Fibroblast of lung (primary cell): ENCODE measurements at regions not wholly inside any gene's neighbourhood (a gene's known extent, or its start where the extent isn't known, plus 50 kb on each side); places are given as distances from the start of the nearest gene placed in this dataset.

Experiments
- DNase-seq, 2 donors: peaks; one replicate each; pipeline versions ENCODE4 v3.0.0 to v3.0.0-alpha.2; 2010; ENCODE audit warnings: low read depth in 2 of 2
- H2AFZ ChIP-seq: 2 replicates; pipeline ENCODE4 v1.5.1; 2012; ENCODE audit warnings: low read length, control low read depth, inconsistent platforms
- H3K27ac ChIP-seq: 2 replicates; pipeline ENCODE4 v1.5.1; 2011; ENCODE audit warnings: low read length, control low read depth; ENCODE audit not compliant: insufficient read depth
- H3K27me3 ChIP-seq: 2 replicates; pipeline ENCODE4 v1.5.1; 2011; ENCODE audit warnings: mild to moderate bottlenecking, low read length; ENCODE audit not compliant: control insufficient read depth, insufficient read depth
- H3K36me3 ChIP-seq: 2 replicates; pipeline ENCODE4 v1.5.1; 2011; ENCODE audit warnings: low read length; ENCODE audit not compliant: control insufficient read depth, insufficient read depth
- H3K4me1 ChIP-seq: 2 replicates; pipeline ENCODE4 v1.5.1; 2011; ENCODE audit warnings: low read length; ENCODE audit not compliant: control insufficient read depth, insufficient read depth; ENCODE audit errors: extremely low read depth
- H3K4me2 ChIP-seq: 2 replicates; pipeline ENCODE4 v1.5.1; 2011; ENCODE audit warnings: low read length, control low read depth; ENCODE audit not compliant: insufficient read depth; ENCODE audit errors: extremely low read depth
- H3K4me3 ChIP-seq, 4 experiments: fragments of 200-600 bp in 1 of 4; sonication (generic) in 1 of 4; replicated peaks in 1 of 4; 2 replicates each; pipeline ENCODE4 v1.5.1; 2011 to 2016; ENCODE audit warnings: low read length in 4 of 4, low read depth in 3 of 4, mild to moderate bottlenecking in 3 of 4, control low read depth in 2 of 4, inconsistent platforms in 1 of 4, mixed read lengths in 1 of 4; ENCODE audit not compliant: insufficient read depth in 1 of 4; ENCODE audit errors: control extremely low read depth in 1 of 4
- H3K79me2 ChIP-seq: 2 replicates; pipeline ENCODE4 v1.5.1; 2012; ENCODE audit warnings: mild to moderate bottlenecking, low read length, inconsistent platforms; ENCODE audit not compliant: control insufficient read depth, insufficient read depth
- H3K9ac ChIP-seq: 2 replicates; pipeline ENCODE4 v1.5.1; 2011; ENCODE audit warnings: mild to moderate bottlenecking, low read length, control low read depth; ENCODE audit not compliant: insufficient read depth
- H3K9me3 ChIP-seq: 2 replicates; pipeline ENCODE4 v1.5.1; 2012; ENCODE audit warnings: low read depth, low read length; ENCODE audit not compliant: control insufficient read depth, insufficient read depth
- H4K20me1 ChIP-seq: 2 replicates; pipeline ENCODE4 v1.5.1; 2011; ENCODE audit warnings: low read length; ENCODE audit not compliant: control insufficient read depth, insufficient read depth; ENCODE audit errors: extremely low read depth
- CTCF ChIP-seq, 2 donors: IDR thresholded peaks in 1 of 2; conservative IDR thresholded peaks in 1 of 2; 1 replicate in 1 of 2; 2 replicates in 1 of 2; pipeline ENCODE4 v1.5.1; 2011 to 2012; ENCODE audit warnings: low read length in 2 of 2, control low read depth in 1 of 2, inconsistent platforms in 1 of 2, low read depth in 1 of 2, mild to moderate bottlenecking in 1 of 2
- EZH2 ChIP-seq: IDR thresholded peaks from 2 replicates; pipeline ENCODE4 v1.5.1; 2012; ENCODE audit warnings: low read length, control low read depth, mild to moderate bottlenecking; ENCODE audit errors: missing control alignments

- Histone ChIP-seq H2AFZ (no peak overlapping the region), H3K36me3 (no peaks in the 10 kb centered on the region), H3K4me1 (no peaks in the 10 kb centered on the region), H3K4me3 (no peak overlapping the region), H3K79me2 (no peaks in the 10 kb centered on the region), H3K4me2 (no peak overlapping the region), H3K9me3 (no peaks in the 10 kb centered on the region), H3K27me3 (no peaks in the 10 kb centered on the region), H4K20me1 (no peaks in the 10 kb centered on the region), H3K9ac (no peak overlapping the region), H3K27ac (no peak overlapping the region)
- no peak for DNase-seq
- TF ChIP-seq CTCF (conservative IDR thresholded peaks at IDR 0.05 in 1 of 2, IDR thresholded peaks at IDR 0.05 in 1 of 2; ENCODE audit: low read depth in 1 of 2, low read length in 2 of 2) (no peak), EZH2 (no peak)
Measured at GRCh38 chr10:2543142-2543886, 524.0 kb upstream of the PFKP start.

GRCh38 chr10:2541176-2541575 is 526.2 kb upstream of the PFKP start:
- Histone ChIP-seq H2AFZ (no peak overlapping the region), H3K4me2 (no peak overlapping the region), H3K79me2 (no peaks in the 10 kb centered on the region), H4K20me1 (no peaks in the 10 kb centered on the region), H3K9me3 (no peaks in the 10 kb centered on the region), H3K4me3 (no peak overlapping the region), H3K4me1 (no peaks in the 10 kb centered on the region), H3K27ac (no peak overlapping the region), H3K9ac (no peak overlapping the region), H3K36me3 (no peaks in the 10 kb centered on the region), H3K27me3 (no peaks in the 10 kb centered on the region)
- no peak for TF ChIP-seq CTCF (conservative IDR thresholded peaks at IDR 0.05 in 1 of 2, IDR thresholded peaks at IDR 0.05 in 1 of 2; ENCODE audit: low read depth in 1 of 2, low read length in 2 of 2)
- DNase-seq, result no peak

GRCh38 chr10:2529945-2530344 is 537.4 kb upstream of the PFKP start:
- Histone ChIP-seq H3K36me3 (no peaks in the 10 kb centered on the region), H3K27ac (no peak overlapping the region), H3K4me2 (no peak overlapping the region), H3K4me1 (no peaks in the 10 kb centered on the region), H4K20me1 (no peaks in the 10 kb centered on the region), H2AFZ (no peak overlapping the region), H3K4me3 (no peak overlapping the region), H3K9ac (no peak overlapping the region), H3K9me3 (no peaks in the 10 kb centered on the region), H3K27me3 (no peaks in the 10 kb centered on the region), H3K79me2 (no peaks in the 10 kb centered on the region)
- no peak for TF ChIP-seq EZH2
- no peak for TF ChIP-seq CTCF (conservative IDR thresholded peaks at IDR 0.05 in 1 of 2, IDR thresholded peaks at IDR 0.05 in 1 of 2; ENCODE audit: low read depth in 1 of 2, low read length in 2 of 2)
- no peak for DNase-seq
